CD4-positive, alpha-beta T cell (primary cell): ENCODE measurements at regions not wholly inside any gene's neighbourhood (a gene's known extent, or its start where the extent isn't known, plus 50 kb on each side); places are given as distances from the start of the nearest gene placed in this dataset.

Experiments used
- ATAC-seq: fragments of 200-7000 bp; cut with Tn5 transposase; one replicate; pipeline ENCODE4 v1.10.0; 2022; ENCODE audit warnings: mild to moderate bottlenecking; ENCODE audit not compliant: poor library complexity
- CTCF ChIA-PET: fragments of 350-600 bp; sonication (Branson Sonifier 250); formaldehyde crosslinking; loops from one replicate; lab custom pipeline; 2021; ENCODE audit warnings: antibody characterized with exemption, inconsistent platforms; lab: Charles Lee
- POLR2A ChIA-PET: fragments of 350-600 bp; sonication (Branson Sonifier 250); formaldehyde crosslinking; loops from one replicate; lab custom pipeline; 2021; ENCODE audit warnings: antibody characterized with exemption, inconsistent platforms; lab: Charles Lee
- DNase-seq, 14 experiments: peaks; one replicate each; pipeline ENCODE4 v3.0.0-alpha.2; 2013 to 2020; ENCODE audit warnings: mixed read lengths in 2 of 14
- H3K27ac ChIP-seq, 2 donors: one replicate each; pipeline versions ENCODE4 v1.5.1 to v1.7.0; 2013; ENCODE audit warnings: low read length in 2 of 2, low read depth in 1 of 2, mild to moderate bottlenecking in 1 of 2
- H3K27me3 ChIP-seq, 2 experiments: 1 replicate in 1 of 2; 2 replicates in 1 of 2; pipeline versions ENCODE4 v1.6.1 to v1.7.0; 2013; ENCODE audit warnings: low read length in 2 of 2, control low read depth in 1 of 2, mild to moderate bottlenecking in 1 of 2, moderate library complexity in 1 of 2; ENCODE audit not compliant: insufficient read depth in 2 of 2, control insufficient read depth in 1 of 2
- H3K36me3 ChIP-seq: one replicate; pipeline ENCODE4 v1.6.1; 2013; ENCODE audit warnings: low read length, control low read depth; ENCODE audit not compliant: insufficient read depth
- H3K4me1 ChIP-seq: one replicate; pipeline ENCODE4 v1.6.1; 2013; ENCODE audit warnings: low read length, control low read depth; ENCODE audit not compliant: insufficient read depth
- H3K4me3 ChIP-seq: one replicate; pipeline ENCODE4 v1.5.1; 2013; ENCODE audit warnings: mild to moderate bottlenecking, low read length, moderate library complexity
- H3K9me3 ChIP-seq, 2 experiments: 1 replicate in 1 of 2; 2 replicates in 1 of 2; pipeline versions ENCODE4 v1.6.1 to v1.7.0; 2013; ENCODE audit warnings: low read length in 2 of 2, mild to moderate bottlenecking in 2 of 2, control low read depth in 1 of 2, moderate library complexity in 1 of 2; ENCODE audit not compliant: control insufficient read depth in 1 of 2, insufficient read depth in 1 of 2
- H3K27ac Mint-ChIP-seq: one replicate; pipeline ENCODE4 v1.8.0; 2020; ENCODE audit warnings: mixed read lengths
- H3K27me3 Mint-ChIP-seq: one replicate; pipeline ENCODE4 v1.8.0; 2021; ENCODE audit warnings: mixed read lengths
- H3K36me3 Mint-ChIP-seq: one replicate; pipeline ENCODE4 v1.8.0; 2021; ENCODE audit warnings: low read depth, mixed read lengths
- H3K4me1 Mint-ChIP-seq: one replicate; pipeline ENCODE4 v1.8.0; 2021; ENCODE audit warnings: low read depth, mixed read lengths
- H3K4me3 Mint-ChIP-seq: one replicate; pipeline ENCODE4 v1.8.0; 2020; ENCODE audit warnings: mild to moderate bottlenecking, mixed read lengths
- H3K9me3 Mint-ChIP-seq: one replicate; pipeline ENCODE4 v1.8.0; 2020; ENCODE audit warnings: mixed read lengths
- intact Hi-C, 2 experiments: fragments of 100-400 bp; cut with DNase I in 1 of 2; cut with micrococcal nuclease in 1 of 2; formaldehyde crosslinking; loops; one replicate each; pipeline versions ENCODE4 v1.15.1 to v1.9.0; 2023 to 2025; cut with DNase I, micrococcal nuclease
- TF ChIP-seq, protein P1 (sequence below): fragments of 200-600 bp; IDR thresholded peaks from one replicate; pipeline ENCODE4 v1.8.0; 2022; ENCODE audit warnings: antibody characterized with exemption, mild to moderate bottlenecking

DNA sequence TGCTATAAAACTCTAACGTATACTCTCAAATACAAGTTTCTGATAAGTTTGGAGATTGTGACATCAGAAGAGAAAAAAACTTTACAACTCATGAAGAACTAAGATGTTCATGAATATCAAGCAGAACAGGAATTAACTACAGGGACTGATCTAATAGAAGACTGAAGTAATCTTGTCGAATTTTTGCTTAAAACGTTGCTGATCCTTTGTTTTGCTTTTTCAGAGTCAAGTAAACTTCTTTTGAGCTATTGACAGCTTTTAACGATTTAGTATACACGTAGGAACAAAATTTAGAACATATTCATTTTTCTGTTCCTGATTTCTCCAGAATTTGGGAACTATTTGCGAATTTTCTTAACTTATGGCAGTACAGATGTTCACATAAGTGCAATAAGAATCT lies 610.2 kb downstream of the SI start:
- Mint-ChIP-seq H3K9me3 (peaks cover 15% of the 10 kb centered on the region), H3K27ac (no peak overlapping the region), H3K36me3 (no peaks in the 10 kb centered on the region), H3K4me3 (no peak overlapping the region), H3K4me1 (no peaks in the 10 kb centered on the region), H3K27me3 (no peaks in the 10 kb centered on the region)
- H3K4me3 ChIP-seq, result no peak overlapping the region
- H3K27me3 ChIP-seq, result no peaks in the 10 kb centered on the region
- intact Hi-C loops, result no loop called here
- ChIA-PET POLR2A (no interaction called here), CTCF (no interaction called here)
- TF ChIP-seq, protein P1, sequence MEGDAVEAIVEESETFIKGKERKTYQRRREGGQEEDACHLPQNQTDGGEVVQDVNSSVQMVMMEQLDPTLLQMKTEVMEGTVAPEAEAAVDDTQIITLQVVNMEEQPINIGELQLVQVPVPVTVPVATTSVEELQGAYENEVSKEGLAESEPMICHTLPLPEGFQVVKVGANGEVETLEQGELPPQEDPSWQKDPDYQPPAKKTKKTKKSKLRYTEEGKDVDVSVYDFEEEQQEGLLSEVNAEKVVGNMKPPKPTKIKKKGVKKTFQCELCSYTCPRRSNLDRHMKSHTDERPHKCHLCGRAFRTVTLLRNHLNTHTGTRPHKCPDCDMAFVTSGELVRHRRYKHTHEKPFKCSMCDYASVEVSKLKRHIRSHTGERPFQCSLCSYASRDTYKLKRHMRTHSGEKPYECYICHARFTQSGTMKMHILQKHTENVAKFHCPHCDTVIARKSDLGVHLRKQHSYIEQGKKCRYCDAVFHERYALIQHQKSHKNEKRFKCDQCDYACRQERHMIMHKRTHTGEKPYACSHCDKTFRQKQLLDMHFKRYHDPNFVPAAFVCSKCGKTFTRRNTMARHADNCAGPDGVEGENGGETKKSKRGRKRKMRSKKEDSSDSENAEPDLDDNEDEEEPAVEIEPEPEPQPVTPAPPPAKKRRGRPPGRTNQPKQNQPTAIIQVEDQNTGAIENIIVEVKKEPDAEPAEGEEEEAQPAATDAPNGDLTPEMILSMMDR, result no peak
- no peak for ATAC-seq
- no peaks in the 10 kb centered on the region for H3K4me1 ChIP-seq
- H3K36me3 ChIP-seq, result no peaks in the 10 kb centered on the region
- no peak for DNase-seq
- H3K9me3 ChIP-seq, result peaks cover 0 to 5% of the 10 kb centered on the region in 2 experiments
- no peak overlapping the region for H3K27ac ChIP-seq

DNA sequence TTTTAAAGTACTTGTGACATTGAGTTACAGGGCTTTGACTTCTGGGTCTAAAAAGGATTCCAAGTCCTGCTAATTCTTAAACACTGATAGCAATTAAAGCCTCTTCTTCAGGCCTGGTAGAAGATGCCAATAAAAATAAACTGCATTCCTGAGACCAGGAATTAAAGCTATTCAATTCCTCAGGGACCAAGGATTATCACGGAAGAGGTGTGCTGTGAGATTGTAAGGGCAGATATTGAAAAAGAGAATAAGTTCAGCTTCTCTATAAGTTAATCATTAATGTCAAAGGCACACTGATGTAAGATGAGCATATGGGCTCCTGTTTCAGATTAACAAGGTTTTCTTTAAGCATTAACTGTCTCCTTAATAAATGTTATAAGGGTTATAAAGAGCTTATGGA lies 611.3 kb downstream of the SI start:
- H3K27ac Mint-ChIP-seq, result no peak overlapping the region
- peaks cover 16% of the 10 kb centered on the region for H3K9me3 Mint-ChIP-seq
- Histone ChIP-seq H3K4me1 (no peaks in the 10 kb centered on the region), H3K9me3 (peaks cover 0 to 5% of the 10 kb centered on the region in 2 experiments), H3K27ac (no peak overlapping the region), H3K27me3 (no peaks in the 10 kb centered on the region), H3K4me3 (no peak overlapping the region), H3K36me3 (no peaks in the 10 kb centered on the region)
- ChIA-PET CTCF (no interaction called here), POLR2A (no interaction called here)
- ATAC-seq (no peak), DNase-seq (no peak)
- H3K36me3 Mint-ChIP-seq, result no peaks in the 10 kb centered on the region
- H3K4me3 Mint-ChIP-seq, result no peak overlapping the region
- no peaks in the 10 kb centered on the region for H3K27me3 Mint-ChIP-seq
- intact Hi-C loops, result no loop called here
- H3K4me1 Mint-ChIP-seq, result no peaks in the 10 kb centered on the region
- TF ChIP-seq, protein P1, result no peak

DNA sequence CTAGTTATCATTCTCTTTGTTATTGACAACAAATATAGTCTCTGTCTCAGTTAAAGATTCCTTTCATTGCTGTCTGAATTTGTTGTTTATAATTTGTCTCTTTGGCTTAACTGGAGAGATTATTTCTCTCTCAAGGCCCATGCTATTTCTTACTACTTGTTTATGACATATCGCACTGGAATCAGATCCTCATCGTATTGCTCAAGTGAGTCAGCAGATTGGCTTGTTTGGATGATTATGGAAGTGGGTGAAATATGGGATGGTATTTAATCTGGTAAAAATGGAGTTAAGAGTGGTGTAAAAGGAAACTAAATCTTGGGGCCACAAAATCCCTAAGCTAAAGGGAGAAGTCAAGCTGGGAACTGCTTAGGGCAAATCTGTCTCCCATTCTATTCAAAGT lies 613.1 kb downstream of the SI start:
- DNase-seq, result no peak
- Mint-ChIP-seq H3K4me1 (no peaks in the 10 kb centered on the region), H3K4me3 (no peak overlapping the region), H3K36me3 (no peaks in the 10 kb centered on the region), H3K27ac (no peak overlapping the region), H3K9me3 (peaks cover 18% of the 10 kb centered on the region), H3K27me3 (no peaks in the 10 kb centered on the region)
- ChIA-PET POLR2A (no interaction called here), CTCF (no interaction called here)
- TF ChIP-seq, protein P1, result no peak
- Histone ChIP-seq H3K4me3 (no peak overlapping the region), H3K27me3 (no peaks in the 10 kb centered on the region), H3K36me3 (no peaks in the 10 kb centered on the region), H3K9me3 (peaks cover 0 to 5% of the 10 kb centered on the region in 2 experiments), H3K4me1 (no peaks in the 10 kb centered on the region), H3K27ac (no peak overlapping the region)
- no peak for ATAC-seq
- intact Hi-C loops, result no loop called here
